Fibroblast of villous mesenchyme (primary cell): ENCODE measurements at regions not wholly inside any gene's neighbourhood (a gene's known extent, or its start where the extent isn't known, plus 50 kb on each side); places are given as distances from the start of the nearest gene placed in this dataset.
"Not testable (repeated sequence)": the region's sequence is repeated elsewhere in the genome, so short reads cannot be mapped to it uniquely, and the experiment has no call there.

Source experiments
- DNase-seq: peaks from one replicate; pipeline ENCODE4 v3.0.0-alpha.2; 2010; ENCODE audit warnings: low read depth
- H3K4me3 ChIP-seq: 2 replicates; pipeline ENCODE4 v1.5.1; 2011; ENCODE audit warnings: low read depth, mild to moderate bottlenecking, low read length
- TF ChIP-seq, protein P1 (sequence below): IDR thresholded peaks from 2 replicates; pipeline ENCODE4 v1.5.1; 2012; ENCODE audit warnings: low read depth, mild to moderate bottlenecking, low read length; ENCODE audit not compliant: insufficient read depth

DNA sequence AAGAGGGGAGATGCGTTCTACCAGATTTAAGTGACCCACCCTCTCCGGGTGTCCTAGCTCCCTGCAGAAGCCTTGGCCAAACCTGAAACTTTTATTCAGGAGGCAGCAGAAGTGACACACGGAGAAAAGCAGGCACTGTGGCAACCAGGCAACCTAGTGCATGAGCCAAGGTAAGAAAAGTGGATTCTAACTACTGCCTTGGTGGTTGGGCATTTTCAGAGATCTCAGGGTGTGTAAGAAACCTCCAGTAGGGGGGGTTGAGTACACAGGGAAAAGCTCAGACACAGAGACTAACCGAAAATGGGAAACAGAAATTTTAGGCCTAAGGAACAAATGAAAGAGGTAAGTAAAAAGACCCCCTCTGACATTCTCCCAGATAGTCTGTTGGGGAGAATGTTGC lies 645.7 kb downstream of the ANKRD7 start:
- TF ChIP-seq, protein P1, sequence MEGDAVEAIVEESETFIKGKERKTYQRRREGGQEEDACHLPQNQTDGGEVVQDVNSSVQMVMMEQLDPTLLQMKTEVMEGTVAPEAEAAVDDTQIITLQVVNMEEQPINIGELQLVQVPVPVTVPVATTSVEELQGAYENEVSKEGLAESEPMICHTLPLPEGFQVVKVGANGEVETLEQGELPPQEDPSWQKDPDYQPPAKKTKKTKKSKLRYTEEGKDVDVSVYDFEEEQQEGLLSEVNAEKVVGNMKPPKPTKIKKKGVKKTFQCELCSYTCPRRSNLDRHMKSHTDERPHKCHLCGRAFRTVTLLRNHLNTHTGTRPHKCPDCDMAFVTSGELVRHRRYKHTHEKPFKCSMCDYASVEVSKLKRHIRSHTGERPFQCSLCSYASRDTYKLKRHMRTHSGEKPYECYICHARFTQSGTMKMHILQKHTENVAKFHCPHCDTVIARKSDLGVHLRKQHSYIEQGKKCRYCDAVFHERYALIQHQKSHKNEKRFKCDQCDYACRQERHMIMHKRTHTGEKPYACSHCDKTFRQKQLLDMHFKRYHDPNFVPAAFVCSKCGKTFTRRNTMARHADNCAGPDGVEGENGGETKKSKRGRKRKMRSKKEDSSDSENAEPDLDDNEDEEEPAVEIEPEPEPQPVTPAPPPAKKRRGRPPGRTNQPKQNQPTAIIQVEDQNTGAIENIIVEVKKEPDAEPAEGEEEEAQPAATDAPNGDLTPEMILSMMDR, result peak; percentile 33
- DNase-seq, result peak; percentile 4
- no peak overlapping the region for H3K4me3 ChIP-seq

DNA sequence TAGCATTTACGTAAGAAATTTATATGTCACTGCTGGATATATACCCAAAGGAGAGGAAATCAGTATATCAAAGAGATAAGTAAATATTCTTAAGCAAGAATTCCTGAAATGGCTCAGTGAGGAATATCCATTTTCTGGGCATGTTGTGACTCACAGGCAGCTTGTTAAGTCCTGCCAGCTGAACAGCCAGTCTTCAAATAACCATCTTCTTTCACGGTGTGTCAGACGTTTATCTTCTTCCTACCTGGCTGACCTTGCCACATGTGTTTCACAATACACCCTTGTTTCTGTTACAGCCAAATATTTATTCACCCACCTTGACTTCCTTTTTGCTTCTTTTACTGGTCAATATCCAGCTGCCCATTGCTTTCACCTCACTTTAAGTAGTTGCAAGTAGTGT lies 648.1 kb downstream of the ANKRD7 start:
- TF ChIP-seq, protein P1, result no peak

DNA sequence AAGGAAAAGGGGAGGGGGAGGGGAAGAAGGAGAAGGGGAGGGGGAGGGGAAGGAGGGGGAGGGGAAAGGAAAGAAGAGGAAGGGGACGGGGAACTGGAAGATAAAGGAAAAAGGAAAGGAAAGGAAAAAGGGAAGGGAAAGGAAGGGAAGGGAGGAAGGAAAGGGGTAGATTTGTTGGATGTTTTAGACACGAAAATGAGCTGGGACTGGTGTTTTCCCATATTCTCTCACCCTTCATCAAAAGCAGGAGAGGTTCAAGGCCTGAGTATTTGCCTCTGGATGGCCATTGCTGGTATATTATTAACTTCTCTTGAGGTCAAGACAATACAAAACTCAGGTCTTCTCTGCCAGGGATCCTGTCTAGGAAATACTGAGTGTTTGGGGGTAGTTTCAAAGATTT lies 652.7 kb downstream of the ANKRD7 start:
- no peak for DNase-seq
- no peak overlapping the region for H3K4me3 ChIP-seq
- TF ChIP-seq, protein P1, result no peak

More for the DNA sequence above, 648.1 kb downstream of the ANKRD7 start:
- no peak for DNase-seq
- no peak overlapping the region for H3K4me3 ChIP-seq

DNA sequence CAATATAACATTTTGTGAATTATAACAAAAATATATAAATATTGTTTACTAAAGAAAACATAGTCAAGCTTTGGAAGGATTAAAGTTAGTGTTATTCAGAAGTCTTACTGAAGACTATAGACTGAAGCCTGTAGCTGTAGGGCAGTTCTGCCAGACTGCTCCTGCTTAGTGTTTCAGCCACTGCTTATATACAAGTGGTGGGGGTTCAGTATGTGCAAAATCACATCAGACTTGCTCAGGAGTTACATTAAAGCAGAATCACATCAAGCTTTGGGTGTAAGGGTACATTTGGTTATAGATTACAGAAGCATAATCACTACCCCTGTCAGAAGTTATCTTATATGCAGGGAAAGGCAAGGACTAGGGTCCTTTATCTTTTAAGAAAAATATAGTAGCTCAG lies 653.8 kb downstream of the ANKRD7 start:
- no peak for DNase-seq
- no peak overlapping the region for H3K4me3 ChIP-seq
- TF ChIP-seq, protein P1, result no peak

DNA sequence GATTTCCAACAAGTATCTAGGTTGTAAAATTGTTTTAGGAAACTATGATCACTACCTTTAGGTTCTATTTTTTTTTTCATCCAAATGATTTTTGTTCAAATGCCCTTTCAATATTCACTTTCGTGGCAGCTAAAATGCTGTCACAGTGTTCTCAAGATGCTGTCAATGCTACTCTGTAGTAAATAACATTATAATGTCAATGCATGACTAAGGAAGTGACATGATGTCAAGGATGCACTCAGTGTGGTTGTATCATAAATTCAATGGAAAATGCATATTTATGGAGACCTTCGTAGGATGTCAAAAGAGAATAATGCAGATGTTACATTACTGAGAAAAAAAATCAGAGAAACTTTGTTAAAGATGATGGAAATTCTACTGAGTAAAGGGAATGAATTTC lies 673.8 kb downstream of the ANKRD7 start:
- DNase-seq, result no peak
- H3K4me3 ChIP-seq, result no peak overlapping the region
- TF ChIP-seq, protein P1, result no peak

DNA sequence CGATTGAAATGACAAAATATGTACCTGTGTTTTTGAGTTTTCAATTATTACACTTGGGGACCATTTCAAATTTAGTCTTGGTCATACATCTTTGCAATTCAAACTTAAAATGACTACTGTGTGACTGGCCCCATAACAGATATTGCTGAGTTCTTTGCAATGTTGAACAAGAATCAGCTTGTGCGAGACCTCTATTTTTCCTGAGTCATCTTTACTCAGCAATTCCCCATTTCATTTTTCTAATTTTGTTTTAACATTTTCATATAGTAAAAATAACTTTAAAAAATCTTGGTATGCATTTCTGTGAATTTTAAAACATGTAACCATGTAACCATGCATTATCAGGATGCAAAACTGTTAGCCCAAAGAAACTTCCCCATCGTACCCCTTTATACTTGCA lies 678.1 kb downstream of the ANKRD7 start:
- TF ChIP-seq, protein P1, result no peak
- no peak for DNase-seq
- no peak overlapping the region for H3K4me3 ChIP-seq

DNA sequence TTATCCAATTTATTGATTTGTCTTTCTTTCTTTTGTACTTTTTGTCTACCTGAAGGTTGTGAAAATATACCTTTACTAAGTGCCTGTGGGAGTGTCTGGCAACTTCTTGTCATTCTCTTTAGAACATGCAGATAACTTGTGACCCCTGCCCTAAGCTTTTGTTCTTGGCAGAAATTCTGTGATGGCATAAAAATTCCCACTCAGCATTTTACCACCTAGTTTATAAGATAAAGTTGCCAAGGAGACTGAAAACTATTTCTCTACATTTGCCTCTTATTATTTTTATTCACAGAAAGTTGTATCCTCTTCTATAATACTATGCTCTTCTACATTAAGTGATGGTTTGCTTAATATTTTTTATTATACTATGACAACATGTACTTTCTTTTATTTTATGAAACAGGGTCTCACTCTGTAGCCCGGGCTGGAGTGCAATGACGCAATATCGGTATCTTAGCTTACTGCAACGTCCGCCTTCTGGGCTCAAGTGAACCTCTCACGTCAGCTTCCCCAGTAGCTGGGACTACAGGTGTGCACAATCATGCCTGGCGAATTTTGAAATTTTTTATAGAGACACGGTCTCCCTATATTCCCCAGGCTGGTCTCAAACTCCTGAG lies 683.5 kb downstream of the ANKRD7 start:
- TF ChIP-seq, protein P1, result no peak
- no peak for DNase-seq
- H3K4me3 ChIP-seq, result no peak overlapping the region

DNA sequence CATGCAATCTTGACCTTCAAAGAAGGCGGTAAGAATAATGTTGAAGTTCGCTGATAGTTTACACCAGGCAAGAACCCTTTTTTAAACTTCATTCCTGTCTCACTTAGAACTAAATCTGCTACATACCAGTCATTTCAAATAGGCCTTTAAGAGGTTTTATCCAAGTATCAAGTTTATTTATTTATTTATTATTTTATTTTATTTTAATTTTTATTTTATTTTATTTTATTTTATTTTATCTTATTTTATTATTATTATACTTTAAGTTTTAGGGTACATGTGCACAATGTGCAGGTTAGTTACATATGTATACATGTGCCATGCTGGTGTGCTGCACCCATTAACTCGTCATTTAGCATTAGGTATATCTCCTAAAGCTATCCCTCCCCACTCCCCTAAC lies 691.6 kb downstream of the ANKRD7 start:
- not testable (repeated sequence) for DNase-seq, H3K4me3 ChIP-seq
